Renal cortex interstitium (tissue), 11 donors: ENCODE measurements at regions not wholly inside any gene's neighbourhood (a gene's known extent, or its start where the extent isn't known, plus 50 kb on each side); places are given as distances from the start of the nearest gene placed in this dataset.
"Not testable (repeated sequence)": the region's sequence is repeated elsewhere in the genome, so short reads cannot be mapped to it uniquely, and the experiment has no call there.

Experiments
- DNase-seq, 11 donors: peaks; one replicate each; pipeline ENCODE4 v3.0.0-alpha.2; 2013; ENCODE audit warnings: low read depth in 9 of 11, low spot score in 4 of 11; ENCODE audit errors: extremely low read depth in 1 of 11

GRCh38 chr5:10138395-10139057, 111.2 kb downstream of the ATPSCKMT start:
- DNase-seq: no peak

- DNase-seq: no peak
Measured at GRCh38 chr5:10133830-10134229, 115.9 kb downstream of the ATPSCKMT start.

GRCh38 chr5:10130881-10131280, 118.8 kb downstream of the ATPSCKMT start:
- no peak for DNase-seq

GRCh38 chr5:10126900-10127299, 122.8 kb downstream of the ATPSCKMT start:
- no peak for DNase-seq

- DNase-seq: no peak
Measured at GRCh38 chr5:10125116-10125515, 124.6 kb downstream of the ATPSCKMT start.

- DNase-seq: no peak
Measured at GRCh38 chr5:10124287-10124686, 125.4 kb downstream of the ATPSCKMT start.

GRCh38 chr5:10123254-10123989, 126.3 kb downstream of the ATPSCKMT start:
- no peak for DNase-seq

- DNase-seq: no peak
Measured at GRCh38 chr5:10122076-10122726, 127.5 kb downstream of the ATPSCKMT start.

GRCh38 chr5:10120934-10121333, 128.8 kb downstream of the ATPSCKMT start:
- no peak for DNase-seq

- no peak for DNase-seq
Measured at GRCh38 chr5:10118150-10118549, 131.5 kb downstream of the ATPSCKMT start.

- DNase-seq: no peak
Measured at GRCh38 chr5:10116594-10116993, 133.1 kb downstream of the ATPSCKMT start.

- no peak for DNase-seq
Measured at GRCh38 chr5:10115669-10116068, 134.0 kb downstream of the ATPSCKMT start.

GRCh38 chr5:10111571-10111970, 138.1 kb downstream of the ATPSCKMT start:
- DNase-seq: peak in 5 of 11 donors; percentile 3 to 29 (median 15)

GRCh38 chr5:10110228-10110627, 139.5 kb downstream of the ATPSCKMT start:
- DNase-seq: no peak

- DNase-seq: no peak
Measured at GRCh38 chr5:10109299-10109698, 140.4 kb downstream of the ATPSCKMT start.

GRCh38 chr5:10106806-10107205, 142.9 kb downstream of the ATPSCKMT start:
- DNase-seq: no peak

GRCh38 chr5:10106285-10106684, 143.4 kb downstream of the ATPSCKMT start:
- DNase-seq: no peak

- DNase-seq: no peak
Measured at GRCh38 chr5:10102706-10103497, 146.8 kb downstream of the ATPSCKMT start.

GRCh38 chr5:10102235-10102634, 147.5 kb downstream of the ATPSCKMT start:
- DNase-seq: not testable (repeated sequence)
